ENCODE measurements at regions not wholly inside any gene's neighbourhood (a gene's known extent, or its start where the extent isn't known, plus 50 kb on each side); places are given as distances from the start of the nearest gene placed in this dataset.
"Not testable (repeated sequence)": the region's sequence is repeated elsewhere in the genome, so short reads cannot be mapped to it uniquely, and the experiment has no call there.

DNA sequence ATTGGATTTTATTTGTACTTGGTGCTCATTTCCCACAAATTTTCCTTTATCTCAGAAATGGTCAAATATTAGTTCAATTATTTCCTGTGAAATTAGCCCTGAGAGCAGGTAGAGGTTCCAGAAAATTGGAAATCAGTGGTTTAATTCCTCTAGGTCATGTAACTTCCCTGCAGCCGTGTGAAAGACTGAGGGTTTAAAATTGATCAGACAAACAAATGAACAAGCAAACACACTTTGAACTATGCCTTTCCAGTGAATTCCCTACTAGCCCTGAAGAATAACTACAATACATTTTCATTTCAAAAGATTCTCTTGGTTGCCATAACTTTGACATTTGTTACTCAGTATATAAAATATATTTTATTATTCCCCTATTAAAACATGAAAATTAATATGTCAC lies 1116.7 kb downstream of the REEP3 start:
- no peak for DNase-seq

DNA sequence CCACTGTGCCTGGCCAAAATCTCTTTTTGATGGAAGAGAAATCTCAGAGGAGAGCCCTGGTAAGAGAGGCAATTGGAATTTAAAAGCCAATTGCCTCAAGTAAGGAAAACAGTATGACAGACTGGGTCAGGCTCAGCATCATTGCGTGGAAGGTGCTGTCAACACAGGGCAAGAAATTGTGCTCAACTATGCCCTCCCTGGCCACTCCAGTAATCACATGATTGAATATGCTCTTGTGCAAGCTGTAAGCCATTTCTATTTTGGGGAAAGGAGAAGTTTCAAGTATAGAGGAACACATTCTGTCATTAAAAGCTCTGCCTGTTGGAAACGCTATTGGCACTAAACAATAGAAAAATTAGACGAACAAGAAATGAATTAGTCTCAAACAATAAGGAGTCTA lies 1127.7 kb downstream of the REEP3 start:
- DNase-seq: no peak

DNA sequence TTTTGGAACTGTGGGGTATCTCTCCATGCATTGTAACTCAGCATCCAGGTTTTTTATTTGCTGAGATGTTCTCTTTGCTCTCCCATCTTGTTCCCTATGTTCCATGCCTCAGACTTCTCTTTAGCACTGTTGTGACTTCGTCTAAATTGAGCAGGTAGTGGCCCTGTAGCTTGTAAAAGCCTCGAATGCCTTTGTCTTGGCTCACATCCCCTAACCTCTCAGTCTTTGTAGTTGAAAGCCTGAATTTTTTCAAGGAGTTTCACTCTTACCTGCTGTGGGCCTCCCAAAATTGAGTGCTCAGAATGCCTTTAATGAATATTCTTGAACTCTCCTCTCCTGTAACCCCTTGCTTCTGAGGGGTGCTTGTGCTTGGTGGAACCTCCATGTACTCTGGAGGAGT lies 1137.3 kb downstream of the REEP3 start:
- no peak for DNase-seq

DNA sequence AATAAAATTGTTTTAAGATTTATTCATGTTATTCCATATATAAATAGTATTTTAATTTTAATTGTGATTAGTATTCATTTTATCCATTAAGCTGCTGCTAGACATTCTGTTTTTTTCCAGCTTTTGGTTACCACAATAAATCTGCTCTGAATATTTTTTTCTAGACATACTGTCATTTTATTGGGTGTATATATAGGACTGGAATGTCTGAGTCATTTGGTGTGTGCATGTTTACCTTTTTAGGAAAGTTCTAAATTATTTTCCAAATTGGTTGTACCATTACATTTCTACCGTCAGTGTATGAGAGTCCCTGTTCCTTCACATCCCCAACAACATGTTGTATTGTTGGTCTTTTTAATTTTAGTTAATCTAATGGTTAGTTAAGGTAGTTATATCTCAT lies 1138.1 kb downstream of the REEP3 start:
- DNase-seq: no peak

DNA sequence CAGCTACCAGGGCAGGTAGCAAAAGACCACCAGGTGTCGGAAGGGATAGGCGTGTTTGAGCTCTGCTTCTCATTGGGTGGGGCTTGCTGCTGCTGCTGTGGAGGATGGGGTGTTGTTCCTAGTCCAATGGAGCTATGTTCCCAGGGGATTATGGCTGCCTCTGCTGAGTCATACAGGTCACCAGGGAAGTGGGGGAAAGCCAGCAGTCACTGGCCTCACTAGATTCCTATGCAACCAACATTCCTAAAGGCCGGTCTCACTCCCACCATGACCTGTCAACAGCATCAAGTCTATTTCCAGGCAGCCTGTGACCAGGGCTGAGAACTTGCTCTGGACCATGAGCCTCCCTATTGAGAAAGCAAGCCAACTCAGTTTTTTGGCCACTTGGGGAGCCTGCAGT lies 1160.8 kb downstream of the REEP3 start:
- no peak for DNase-seq

DNA sequence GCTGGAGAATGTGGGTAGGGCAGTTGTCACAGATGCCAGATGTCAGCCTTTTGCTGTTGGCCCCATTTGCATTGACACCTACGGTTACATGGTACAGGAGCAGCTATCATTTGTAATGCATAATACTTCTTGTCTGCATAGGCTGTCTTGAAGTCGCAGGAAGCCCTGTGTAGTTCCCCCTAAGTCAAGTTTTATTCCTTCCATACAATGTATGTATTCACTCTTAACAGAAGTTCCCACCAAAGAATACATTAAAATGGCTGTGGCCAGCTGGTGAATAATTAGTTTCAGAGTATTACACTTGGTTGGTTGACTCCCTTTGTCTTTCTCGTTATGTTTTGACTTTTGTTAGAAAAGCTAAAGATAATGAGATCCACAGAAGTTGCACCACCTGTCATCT lies 1169.0 kb downstream of the REEP3 start:
- DNase-seq: no peak

DNA sequence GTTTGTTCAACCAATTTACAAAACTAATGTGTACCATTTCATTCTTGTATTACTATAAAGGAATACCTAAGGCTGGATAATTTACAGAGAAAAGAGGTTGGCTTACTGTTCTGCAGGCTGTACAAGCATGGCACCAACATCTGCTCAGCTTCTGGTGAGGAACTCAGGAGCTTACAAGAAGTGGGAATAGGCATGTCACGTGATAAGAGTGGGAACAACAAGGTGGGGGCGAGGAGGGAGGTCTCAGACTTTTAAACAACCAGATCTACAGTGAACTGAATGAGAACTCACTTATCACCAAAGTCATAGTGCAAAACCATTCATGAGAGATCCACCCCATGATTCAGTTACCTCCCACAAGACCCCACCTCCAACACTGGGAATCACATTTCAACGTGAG lies 1178.0 kb downstream of the REEP3 start:
- DNase-seq: no peak

DNA sequence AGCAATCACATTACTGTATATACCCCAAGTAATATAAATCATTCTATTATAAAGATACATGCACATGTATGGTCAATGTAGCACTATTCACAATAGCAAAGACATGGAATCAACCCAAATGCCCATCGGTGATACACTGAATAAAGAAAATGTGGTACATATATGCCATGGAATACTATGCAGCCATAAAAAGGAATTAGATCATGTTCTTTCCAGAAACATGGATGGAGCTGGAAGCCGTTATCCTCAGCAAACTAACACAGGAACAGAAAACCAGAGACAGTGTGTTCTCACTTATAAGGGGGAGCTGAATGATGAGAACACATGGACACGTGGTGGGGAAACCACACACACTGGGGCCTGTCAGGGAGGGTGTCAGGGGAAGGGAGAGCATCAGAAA lies 1180.9 kb downstream of the REEP3 start:
- not testable (repeated sequence) for DNase-seq

DNA sequence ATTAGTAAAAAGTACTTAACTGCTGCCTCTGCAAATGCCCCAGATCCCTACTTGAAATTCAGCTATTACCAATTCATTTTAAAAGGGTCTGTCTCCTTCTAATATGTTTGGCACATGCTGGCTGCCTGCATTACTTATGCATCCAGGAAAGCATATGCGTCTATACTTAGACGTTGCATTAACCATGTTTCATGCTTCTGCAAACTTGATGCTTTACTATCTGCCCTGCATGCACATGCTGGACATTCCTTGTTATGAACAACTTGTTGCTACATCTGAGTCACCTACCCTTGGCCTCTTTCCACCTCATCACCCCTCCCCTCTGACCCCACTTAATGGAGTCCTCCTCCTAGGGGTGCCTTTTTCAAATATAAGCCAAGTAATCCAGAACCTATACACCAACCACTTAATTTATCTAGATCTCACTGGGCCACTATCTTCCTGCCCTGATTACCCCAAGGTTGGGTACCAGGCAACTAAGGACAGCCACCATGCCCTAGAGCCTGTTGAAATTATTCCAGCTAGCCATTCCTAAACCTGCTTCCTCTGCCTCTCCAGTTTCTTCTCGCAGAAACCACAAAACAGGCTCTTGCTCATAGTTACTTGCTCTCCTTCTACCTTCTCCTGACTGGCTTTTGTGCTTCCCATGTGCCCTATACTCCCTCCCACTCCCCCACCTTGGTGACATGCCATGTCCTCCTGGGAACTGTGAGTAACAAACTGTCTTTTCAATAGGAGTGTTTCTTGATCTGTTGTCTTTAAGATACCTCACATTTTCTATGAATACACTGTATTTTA lies 1187.9 kb downstream of the REEP3 start:
- no peak for DNase-seq

DNA sequence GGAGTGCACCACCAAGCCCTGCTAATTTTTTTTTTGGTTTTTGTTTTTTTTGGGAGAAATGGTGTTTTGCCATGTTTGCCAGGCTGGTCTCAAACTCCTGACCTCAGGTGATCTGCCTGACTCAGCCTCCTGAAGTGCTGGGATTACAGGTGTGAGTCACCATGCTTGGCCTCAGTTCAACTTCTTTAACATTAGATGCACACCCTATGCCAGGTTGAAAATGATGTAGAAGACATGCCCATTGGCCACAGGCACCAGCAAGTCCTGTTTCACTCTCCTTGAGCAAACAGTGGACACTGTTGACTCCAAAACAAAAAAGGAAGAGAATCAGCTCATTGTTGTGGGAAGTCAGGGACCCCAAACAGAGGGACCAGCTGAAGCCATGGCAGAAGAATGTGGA lies 1205.3 kb downstream of the REEP3 start:
- no peak for DNase-seq

DNA sequence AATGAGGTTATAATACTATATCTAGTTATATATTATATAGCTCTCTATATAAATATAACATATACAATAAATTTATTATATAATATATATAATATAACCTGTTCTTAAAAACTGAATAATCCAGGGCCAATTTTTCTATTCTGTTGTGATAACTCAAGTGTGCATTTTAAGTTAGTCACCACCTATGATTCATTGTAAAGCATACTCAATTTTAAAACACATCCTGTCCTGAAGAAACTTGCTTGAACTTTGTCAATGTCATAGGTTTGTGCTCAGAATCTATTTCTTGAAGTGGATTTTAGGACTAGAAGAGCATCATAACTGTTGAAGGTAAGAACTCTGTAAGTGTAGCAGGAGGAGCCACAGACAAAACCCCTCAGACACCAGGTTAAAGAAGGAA lies 1209.8 kb downstream of the REEP3 start:
- DNase-seq: no peak

DNA sequence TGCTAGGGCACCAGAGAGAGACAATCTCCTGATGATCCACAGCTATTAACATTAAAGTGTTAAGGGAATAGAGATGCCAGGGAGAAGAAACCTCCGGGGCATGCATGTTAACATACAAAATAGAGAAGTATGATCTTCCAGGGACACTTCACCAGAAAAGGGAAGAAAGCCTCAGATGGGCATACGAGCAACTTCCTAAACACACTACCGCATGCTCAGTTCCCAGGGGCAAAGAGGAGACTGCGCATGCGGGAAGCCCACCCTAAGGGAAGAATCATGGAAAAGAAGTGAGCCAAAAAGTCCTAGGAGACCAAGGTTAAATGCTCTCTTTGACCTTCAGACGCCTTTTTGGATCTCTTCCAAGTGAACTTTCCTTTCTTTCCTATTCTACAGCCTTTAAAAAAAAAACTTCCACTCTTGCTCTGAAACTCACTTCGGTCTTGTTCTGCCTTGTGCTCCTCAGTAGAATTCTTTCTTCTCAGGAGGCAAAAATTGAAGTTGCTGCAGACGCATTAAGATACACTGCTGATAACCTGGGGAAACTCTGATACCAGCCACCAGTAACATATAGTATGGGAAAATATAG lies 1211.3 kb downstream of the REEP3 start:
- DNase-seq: no peak

DNA sequence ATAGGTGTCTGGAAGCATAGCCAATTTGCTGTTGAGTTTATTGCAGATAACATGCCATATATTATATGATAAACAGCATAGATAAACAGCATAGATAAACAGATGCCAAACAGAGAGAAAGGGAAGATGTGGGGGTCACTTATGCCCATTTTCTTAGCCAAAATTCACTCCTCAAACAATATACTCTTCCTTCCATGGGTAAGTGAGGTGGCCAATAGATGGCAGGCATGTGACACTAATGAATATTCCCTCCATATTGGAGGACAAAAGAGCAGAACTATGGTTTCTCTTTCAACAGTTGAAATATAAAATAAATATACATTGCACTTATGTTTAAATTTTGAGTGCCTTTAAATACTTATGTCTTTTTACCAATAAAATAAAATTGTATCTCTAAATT lies 1212.8 kb downstream of the REEP3 start:
- DNase-seq: no peak

DNA sequence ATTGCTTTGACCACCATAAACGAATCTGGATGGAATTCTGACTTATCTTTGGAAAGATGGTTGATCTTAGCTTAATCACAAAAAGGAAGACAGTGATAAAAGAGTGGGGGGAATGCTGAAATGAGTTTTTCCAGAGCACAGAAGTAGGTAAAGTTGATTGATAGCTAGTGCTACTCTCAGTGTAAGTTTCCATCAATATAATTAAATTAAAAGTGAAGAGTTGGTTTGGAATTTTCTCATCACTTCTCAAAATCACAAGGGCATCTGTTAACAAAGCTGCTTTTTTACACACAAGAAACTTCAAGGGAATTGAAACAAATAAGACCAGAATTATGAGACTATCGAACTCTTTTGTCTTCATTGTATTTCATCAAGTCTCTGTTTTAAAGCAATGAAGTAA lies 1217.3 kb downstream of the REEP3 start:
- no peak for DNase-seq

DNA sequence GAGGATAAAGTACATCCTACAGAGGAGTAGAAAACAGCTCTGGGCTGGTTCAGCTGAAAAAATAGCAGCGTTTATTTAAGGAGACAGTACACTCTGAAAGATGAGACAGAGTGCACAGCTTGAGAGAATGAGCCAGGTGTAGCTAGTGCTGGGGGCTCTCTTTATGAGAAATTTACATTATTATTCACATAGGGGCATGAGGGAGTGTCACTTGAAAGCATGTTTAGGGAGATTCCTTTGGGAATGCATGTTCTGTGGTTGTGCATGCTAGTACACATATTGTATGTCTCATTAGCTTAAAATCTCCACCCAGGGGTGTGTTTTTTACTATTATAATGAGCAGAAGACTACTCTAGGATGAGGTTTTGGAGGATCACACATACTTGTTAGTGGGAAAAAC lies 1224.4 kb downstream of the REEP3 start:
- no peak for DNase-seq

DNA sequence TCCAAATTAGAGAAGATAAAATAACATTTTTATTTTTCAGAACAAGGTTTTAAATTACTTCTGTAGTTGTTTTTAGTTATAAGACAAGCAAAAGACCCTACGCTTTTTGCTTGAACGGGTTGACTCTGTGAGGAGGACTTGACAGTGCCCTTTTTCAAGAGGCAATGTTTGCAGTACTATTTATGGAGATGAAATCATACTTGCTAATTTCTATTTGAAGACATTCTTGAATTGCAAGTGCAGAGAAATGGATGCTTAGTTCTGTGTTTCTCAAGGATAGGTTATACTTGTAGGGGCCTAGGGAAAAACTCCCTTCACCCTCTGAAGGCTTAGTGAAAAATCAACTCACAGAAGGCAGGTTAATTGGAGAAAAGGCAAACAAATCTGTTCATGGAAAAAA lies 1229.5 kb downstream of the REEP3 start:
- no peak for DNase-seq

DNA sequence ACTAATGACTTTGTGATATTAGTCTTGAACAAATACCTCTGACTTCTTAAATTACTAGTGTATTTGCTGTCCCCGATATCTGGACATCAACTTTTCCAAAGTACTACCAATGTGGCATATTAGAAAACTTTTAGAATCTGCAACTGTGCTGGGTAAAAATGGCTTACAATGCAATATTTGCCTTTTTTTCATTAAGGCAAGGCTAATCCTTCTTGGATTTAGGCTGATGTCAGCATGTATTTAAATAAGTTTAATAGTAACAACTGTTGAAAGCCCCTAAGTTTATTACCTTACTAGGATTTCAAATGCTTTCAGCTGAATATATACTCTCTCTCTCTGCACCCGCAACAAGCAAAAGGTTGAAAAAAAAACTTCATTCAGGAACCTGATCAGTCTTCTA lies 1232.3 kb downstream of the REEP3 start:
- no peak for DNase-seq

DNA sequence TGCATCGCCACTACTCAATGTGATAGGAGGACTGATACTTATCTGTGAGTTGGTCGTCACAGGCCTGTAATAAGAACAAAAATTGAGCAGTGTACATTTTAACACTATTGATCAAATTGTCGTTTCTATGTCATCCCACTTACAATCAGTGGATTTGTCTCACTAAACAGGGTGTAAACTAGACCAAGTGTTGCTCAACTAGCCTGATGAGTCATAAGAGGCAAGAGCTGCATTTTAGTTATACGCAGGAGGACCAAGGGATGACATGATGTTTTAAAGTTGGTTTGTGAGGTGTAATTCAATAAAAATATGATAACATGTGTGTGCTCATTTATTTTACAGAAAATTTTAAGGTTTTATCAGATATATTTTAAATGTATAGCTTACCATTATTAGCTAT lies 1239.2 kb downstream of the REEP3 start:
- no peak for DNase-seq

DNA sequence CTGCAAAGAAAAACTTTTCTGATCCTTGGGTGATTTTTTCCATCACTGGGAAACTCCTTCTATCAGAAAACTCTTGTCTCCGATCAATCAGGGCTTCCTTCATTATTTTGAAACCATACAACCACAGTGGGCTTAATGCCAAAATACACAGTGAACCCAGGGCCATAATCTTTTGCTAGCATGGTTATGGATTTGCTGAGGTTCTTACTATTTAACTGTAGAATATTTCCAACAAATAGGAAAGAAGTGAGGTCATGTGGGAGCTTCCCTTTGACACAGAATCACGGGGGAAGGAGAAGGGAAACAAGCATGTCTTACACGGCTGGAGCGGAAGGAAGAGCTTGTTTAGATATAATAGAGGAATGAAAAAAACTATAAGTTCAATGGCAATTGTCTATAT lies 1241.7 kb downstream of the REEP3 start:
- DNase-seq: no peak

DNA sequence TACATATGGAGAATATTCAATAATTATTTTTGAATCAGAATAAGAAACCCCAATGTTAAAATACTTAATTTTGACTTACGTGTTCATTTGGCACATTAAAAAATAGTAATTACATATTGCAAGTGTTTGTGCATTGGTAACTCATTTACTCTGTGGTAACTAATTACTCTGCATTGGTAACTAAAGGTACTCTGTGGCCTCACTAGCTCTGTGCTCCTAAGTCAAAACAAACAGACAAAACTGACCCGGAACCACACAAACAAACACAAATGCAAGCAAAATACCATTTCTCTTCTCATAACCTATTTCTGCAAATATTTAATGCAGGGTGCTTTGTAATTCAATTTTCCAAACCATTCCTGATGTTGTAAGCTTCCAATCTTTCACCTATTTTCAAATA lies 1244.3 kb downstream of the REEP3 start:
- no peak for DNase-seq

DNA sequence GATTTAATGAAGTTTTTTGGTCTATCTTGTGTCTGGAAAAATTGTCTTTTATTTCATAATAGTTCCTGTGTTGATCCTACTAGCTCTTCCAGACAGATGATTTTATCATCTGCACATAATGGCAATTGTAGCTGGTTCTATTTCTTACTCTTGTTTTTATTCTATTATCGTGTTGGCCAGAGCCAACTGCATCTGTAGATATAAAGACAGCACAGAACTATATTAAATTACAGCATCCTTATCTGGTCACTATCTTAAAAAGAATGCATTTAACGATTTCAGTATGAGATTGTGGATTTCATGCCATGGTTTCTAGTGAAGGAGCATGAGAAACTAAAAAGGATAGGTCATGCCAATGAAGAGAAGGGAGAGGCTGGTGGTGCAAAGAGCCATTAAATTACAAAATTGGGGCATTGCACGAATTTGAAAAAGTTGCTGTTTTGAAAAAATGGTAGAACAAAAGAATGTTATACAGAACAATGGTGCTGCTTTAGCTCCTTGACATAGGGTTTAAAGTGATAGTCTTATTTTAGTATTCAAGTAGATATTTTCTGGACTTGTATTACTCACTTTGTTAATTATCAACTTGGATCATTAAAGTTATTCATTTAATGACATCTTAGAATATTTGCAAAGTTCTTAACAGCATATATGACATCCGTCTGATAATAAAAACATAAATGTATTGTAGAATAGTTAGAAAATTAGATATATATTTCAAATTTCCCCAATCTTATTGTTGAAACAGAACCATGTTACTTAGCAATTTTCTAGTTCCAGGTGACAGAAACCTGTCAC lies 1250.3 kb downstream of the REEP3 start:
- no peak for DNase-seq

DNA sequence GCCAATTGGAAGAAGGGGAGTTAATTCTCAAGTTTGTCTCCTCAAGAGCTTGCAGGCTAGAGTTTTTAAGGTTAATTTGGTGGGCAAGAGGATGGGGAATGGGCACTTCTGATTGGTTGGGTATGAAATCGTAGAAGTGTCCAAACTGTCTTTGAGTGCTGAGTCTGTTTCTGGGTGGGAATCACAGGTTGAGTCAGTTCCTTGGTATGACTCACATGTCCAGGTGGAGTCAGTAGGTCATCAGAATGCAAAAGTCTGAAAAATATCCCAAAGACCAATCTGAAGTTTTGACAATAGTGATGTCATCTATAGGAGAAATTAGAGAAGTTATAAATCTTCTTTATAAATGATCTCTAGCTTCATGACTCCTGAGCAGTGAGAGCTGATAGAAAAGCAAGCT lies 1252.2 kb downstream of the REEP3 start:
- DNase-seq: no peak

DNA sequence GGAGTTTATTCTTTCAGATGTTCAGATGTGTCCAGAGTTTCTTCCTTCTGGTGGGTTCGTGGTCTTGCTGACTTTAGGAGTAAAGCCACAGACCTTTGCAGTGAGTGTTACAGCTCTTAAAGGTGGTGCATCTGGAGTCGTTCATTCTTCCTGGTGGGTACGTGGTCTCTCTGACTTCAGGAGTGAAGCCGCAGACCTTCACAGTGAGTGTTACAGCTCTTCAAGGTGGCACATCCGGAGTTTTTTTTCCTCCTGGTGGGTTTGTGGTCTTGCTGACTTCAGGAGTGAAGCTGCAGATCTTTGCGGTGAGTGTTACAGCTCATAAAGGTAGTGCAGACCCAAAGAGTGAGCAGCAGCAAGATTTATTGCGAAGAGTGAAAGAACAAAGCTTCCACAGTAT lies 1263.2 kb downstream of the REEP3 start:
- not testable (repeated sequence) for DNase-seq

DNA sequence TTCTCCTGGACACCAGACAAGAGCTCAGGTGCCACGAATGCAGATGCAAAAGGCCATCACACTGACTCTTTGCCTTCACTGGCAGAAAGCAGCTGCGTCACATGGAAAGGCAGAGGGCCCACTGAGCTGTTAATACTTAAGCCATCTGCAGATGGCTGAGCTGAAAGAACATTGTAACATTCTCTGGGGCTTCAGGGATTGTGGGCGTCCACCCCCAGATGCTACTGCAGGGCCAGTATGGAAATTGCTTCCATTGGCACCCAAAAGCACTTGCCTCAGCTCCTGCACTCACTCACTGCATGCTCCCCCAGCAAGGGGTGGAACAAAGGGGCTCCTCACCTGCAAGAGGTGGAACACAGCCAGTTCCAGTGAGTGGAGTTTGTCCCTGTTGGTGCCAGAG lies 1264.6 kb downstream of the REEP3 start:
- no peak for DNase-seq
